Thymus (tissue), 11 donors: ENCODE measurements at regions not wholly inside any gene's neighbourhood (a gene's known extent, or its start where the extent isn't known, plus 50 kb on each side); places are given as distances from the start of the nearest gene placed in this dataset.

Experiments
- DNase-seq, 9 donors: peaks; one replicate each; pipeline ENCODE4 v3.0.0-alpha.2; 2013; ENCODE audit warnings: low spot score in 9 of 9, low read depth in 6 of 9, missing footprints in 1 of 9
- H3K27ac ChIP-seq, 2 donors: one replicate each; pipeline ENCODE4 v1.5.1; 2013; ENCODE audit warnings: control low read depth in 1 of 2, low read depth in 1 of 2, low read length in 1 of 2, mild to moderate bottlenecking in 1 of 2, moderate library complexity in 1 of 2
- H3K27me3 ChIP-seq, 2 donors: one replicate each; pipeline ENCODE4 v1.5.1; 2013; ENCODE audit warnings: low read length in 1 of 2; ENCODE audit not compliant: control insufficient read depth in 2 of 2, insufficient read depth in 1 of 2
- H3K36me3 ChIP-seq, 2 donors: one replicate each; pipeline ENCODE4 v1.5.1; 2013; ENCODE audit warnings: low read length in 1 of 2, mild to moderate bottlenecking in 1 of 2, moderate library complexity in 1 of 2; ENCODE audit not compliant: control insufficient read depth in 2 of 2, insufficient read depth in 2 of 2
- H3K4me1 ChIP-seq, 2 donors: one replicate each; pipeline ENCODE4 v1.5.1; 2013; ENCODE audit warnings: low read length in 2 of 2; ENCODE audit not compliant: control insufficient read depth in 2 of 2, insufficient read depth in 2 of 2
- H3K4me3 ChIP-seq, 2 donors: one replicate each; pipeline ENCODE4 v1.5.1; 2013; ENCODE audit warnings: low read length in 2 of 2, control low read depth in 1 of 2, mild to moderate bottlenecking in 1 of 2
- H3K9me3 ChIP-seq, 2 donors: one replicate each; pipeline ENCODE4 v1.5.1; 2013; ENCODE audit warnings: low read length in 1 of 2, mild to moderate bottlenecking in 1 of 2; ENCODE audit not compliant: control insufficient read depth in 2 of 2, insufficient read depth in 1 of 2
- WGBS: extraction: QIAGEN DNeasy Blood & Tissue Kit; methylation state at CpG from one replicate; pipeline ENCODE4 v1.1.7; 2013; 5-methylcytosine and 5-hydroxymethylcytosine counted together
- donor health status: healthy.

GRCh38 chr5:125541085-125541484, 794.6 kb upstream of the ZNF608 start:
- Histone ChIP-seq H3K36me3 (no peaks in the 10 kb centered on the region), H3K9me3 (peaks cover 0 to 3% of the 10 kb centered on the region in 2 donors), H3K27me3 (no peaks in the 10 kb centered on the region), H3K4me1 (no peaks in the 10 kb centered on the region), H3K27ac (no peak overlapping the region), H3K4me3 (no peak overlapping the region)
- no peak for DNase-seq
- WGBS = 92% methylated on average over 2 of the region's 2 CpGs

DNA sequence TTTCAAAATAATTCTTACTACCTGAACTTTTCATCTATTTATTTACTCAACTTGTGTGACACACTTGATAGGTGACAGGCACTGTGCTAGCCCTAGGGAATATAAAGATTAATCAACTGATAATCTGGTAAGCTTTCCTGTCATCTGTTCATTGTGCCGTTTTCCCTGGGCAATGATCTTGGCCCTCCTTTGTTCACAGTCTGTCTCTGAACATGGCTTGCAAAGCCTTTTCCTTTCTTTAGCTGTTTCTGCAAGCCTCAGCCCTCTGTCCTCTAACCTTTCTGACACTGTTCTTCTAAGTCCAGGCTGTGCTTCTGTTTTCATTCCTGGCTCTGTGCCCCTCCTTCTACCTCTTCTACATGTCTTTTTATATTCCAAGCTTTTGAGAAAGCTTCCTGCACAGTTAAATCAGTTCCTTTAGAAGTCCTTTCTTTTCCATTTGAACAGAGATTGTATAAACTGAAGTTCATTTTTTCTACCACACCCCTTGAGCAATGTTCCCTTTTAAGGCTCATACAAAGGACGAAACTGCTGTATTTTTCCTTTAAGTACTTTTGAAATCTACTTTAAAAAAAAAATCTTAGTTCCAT, 803.0 kb upstream of the ZNF608 start:
- Histone ChIP-seq H3K36me3 (no peaks in the 10 kb centered on the region), H3K27ac (no peak overlapping the region), H3K27me3 (no peaks in the 10 kb centered on the region), H3K4me1 (no peaks in the 10 kb centered on the region), H3K9me3 (no peaks in the 10 kb centered on the region), H3K4me3 (no peak overlapping the region)
- no peak for DNase-seq
- WGBS = 61% methylated on average over 2 of the region's 2 CpGs

DNA sequence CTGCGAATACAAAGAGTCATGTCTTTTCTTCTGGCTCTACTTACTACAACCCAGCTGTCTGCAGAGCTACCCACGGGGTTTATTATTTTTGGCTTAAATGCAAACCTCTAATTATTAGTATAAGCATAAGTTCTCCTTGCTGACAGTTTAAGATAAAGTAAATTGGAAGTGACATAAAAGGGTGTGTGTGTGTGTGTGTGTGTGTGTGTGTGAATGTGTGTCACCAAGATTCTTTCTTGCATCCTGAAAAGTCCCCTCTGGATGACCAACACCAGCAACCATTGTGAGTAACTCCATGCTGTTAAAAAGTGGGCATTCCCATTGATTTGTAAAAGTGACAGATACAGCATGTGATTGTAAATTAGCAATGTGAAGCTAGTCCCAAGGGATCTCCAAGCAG, 803.8 kb upstream of the ZNF608 start:
- H3K36me3 ChIP-seq = no peaks in the 10 kb centered on the region
- no peaks in the 10 kb centered on the region for H3K9me3 ChIP-seq
- DNase-seq = no peak
- no peak overlapping the region for H3K4me3 ChIP-seq
- no peaks in the 10 kb centered on the region for H3K4me1 ChIP-seq
- whole genome bisulfite sequencing = 41% methylated on average over 2 of the region's 2 CpGs
- H3K27me3 ChIP-seq = no peaks in the 10 kb centered on the region
- H3K27ac ChIP-seq = no peak overlapping the region

GRCh38 chr5:125551246-125551645, 804.8 kb upstream of the ZNF608 start:
- H3K4me1 ChIP-seq = no peaks in the 10 kb centered on the region
- no peak overlapping the region for H3K4me3 ChIP-seq
- DNase-seq = no peak
- H3K9me3 ChIP-seq = no peaks in the 10 kb centered on the region
- H3K36me3 ChIP-seq = no peaks in the 10 kb centered on the region
- H3K27ac ChIP-seq = no peak overlapping the region
- no peaks in the 10 kb centered on the region for H3K27me3 ChIP-seq

DNA sequence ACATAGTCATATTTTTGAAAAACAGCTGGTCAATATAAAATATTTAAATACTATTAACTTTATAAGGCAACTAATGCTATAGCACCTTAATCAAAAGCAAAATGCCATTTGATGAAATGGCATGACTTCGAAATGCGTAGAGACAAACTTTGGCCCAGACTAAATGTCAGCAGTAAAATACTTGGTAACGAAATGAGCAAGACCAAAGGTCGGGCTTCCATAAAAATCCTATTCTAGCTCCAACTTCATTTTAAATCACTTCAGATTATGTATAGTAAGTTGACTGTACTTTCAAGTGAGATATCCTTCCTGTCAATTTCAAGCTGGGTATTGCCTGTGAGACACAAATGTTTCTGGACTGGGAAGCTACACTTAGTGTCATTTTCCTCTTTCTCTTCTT, 805.4 kb upstream of the ZNF608 start:
- H3K4me3 ChIP-seq = no peak overlapping the region
- no peak overlapping the region for H3K27ac ChIP-seq
- H3K9me3 ChIP-seq = no peaks in the 10 kb centered on the region
- WGBS = 97% methylated on average over 4 of the region's 4 CpGs
- H3K27me3 ChIP-seq = no peaks in the 10 kb centered on the region
- DNase-seq = no peak
- no peaks in the 10 kb centered on the region for H3K4me1 ChIP-seq
- H3K36me3 ChIP-seq = no peaks in the 10 kb centered on the region

- no peaks in the 10 kb centered on the region for H3K9me3 ChIP-seq
- WGBS = 92% methylated on average over 1 of the region's 1 CpG
Observed at GRCh38 chr5:125552486-125552885, 806.0 kb upstream of the ZNF608 start.

DNA sequence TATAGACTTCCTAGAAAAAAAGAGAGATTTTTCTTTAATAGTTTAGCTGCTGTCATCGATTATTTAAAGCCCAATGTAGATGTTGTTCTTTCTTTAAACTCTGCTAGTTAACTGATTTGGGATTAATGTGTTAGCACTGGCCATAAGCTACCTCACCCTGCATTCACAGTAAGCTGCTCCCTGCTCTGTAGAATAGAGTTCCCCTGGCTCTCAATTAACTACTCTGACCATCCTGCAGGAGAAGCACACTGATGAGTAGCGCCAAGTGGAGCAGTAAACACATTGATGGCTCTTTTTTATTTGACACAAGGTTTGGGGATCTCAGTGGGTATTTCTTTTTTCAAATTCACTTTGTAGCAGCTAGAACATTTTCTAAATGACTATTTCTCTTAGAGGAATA, 807.9 kb upstream of the ZNF608 start:
- DNase-seq = no peak
- Histone ChIP-seq H3K9me3 (no peaks in the 10 kb centered on the region), H3K4me3 (no peak overlapping the region), H3K27ac (no peak overlapping the region), H3K36me3 (no peaks in the 10 kb centered on the region), H3K27me3 (no peaks in the 10 kb centered on the region), H3K4me1 (no peaks in the 10 kb centered on the region)
- WGBS = 94% methylated on average over 2 of the region's 2 CpGs

More at GRCh38 chr5:125552486-125552885, 806.0 kb upstream of the ZNF608 start:
- no peaks in the 10 kb centered on the region for H3K4me1 ChIP-seq
- no peak overlapping the region for H3K27ac ChIP-seq
- H3K4me3 ChIP-seq = no peak overlapping the region
- no peak for DNase-seq
- H3K27me3 ChIP-seq = no peaks in the 10 kb centered on the region
- H3K36me3 ChIP-seq = no peaks in the 10 kb centered on the region

DNA sequence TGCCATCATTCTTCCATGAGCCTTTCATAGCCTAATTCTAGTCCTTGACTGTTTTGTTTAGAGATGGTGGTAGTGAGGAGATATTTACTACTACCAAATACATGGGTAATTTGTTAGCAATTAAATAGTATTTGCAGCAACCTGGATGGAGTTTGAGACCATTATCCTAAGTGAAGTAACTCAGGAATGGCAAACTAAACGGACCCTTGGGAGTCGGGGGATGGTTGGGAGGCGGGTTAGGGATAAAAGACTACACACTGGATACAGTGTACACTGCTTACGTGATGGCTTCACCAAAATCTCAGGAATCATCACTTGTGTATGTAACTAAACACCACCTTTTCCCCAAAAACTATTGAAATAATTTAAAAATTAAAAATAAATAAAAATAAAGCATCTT, 809.2 kb upstream of the ZNF608 start:
- no peak for DNase-seq
- no peak overlapping the region for H3K4me3 ChIP-seq
- 96% methylated on average over 4 of the region's 4 CpGs for WGBS
- no peaks in the 10 kb centered on the region for H3K9me3 ChIP-seq
- no peaks in the 10 kb centered on the region for H3K27me3 ChIP-seq
- no peaks in the 10 kb centered on the region for H3K4me1 ChIP-seq
- no peaks in the 10 kb centered on the region for H3K36me3 ChIP-seq
- H3K27ac ChIP-seq = no peak overlapping the region

GRCh38 chr5:125558016-125558415, 811.6 kb upstream of the ZNF608 start:
- Histone ChIP-seq H3K27ac (no peak overlapping the region), H3K9me3 (no peaks in the 10 kb centered on the region), H3K36me3 (no peaks in the 10 kb centered on the region), H3K4me3 (no peak overlapping the region), H3K27me3 (no peaks in the 10 kb centered on the region), H3K4me1 (no peaks in the 10 kb centered on the region)
- no peak for DNase-seq
- 90% methylated on average over 1 of the region's 1 CpG for WGBS

DNA sequence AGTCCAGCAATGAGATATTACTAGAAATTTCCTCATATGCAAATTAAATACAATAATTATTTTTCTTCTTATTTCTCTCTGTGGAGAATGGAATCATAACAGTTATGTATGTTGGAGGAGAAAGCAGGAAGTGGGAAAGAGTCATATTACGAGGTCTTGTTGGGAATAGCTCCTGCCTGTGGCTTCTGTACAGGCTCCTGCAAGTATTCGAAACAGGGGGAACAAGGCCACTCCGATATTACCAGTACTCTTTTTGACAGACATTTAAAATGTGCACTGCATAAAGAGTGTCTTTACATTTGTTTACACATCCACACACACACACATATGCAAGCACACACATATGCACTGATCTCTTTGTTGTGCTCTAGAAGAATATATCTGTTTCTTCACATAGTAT, 812.0 kb upstream of the ZNF608 start:
- WGBS = 89% methylated on average over 3 of the region's 3 CpGs
- H3K9me3 ChIP-seq = no peaks in the 10 kb centered on the region
- H3K27ac ChIP-seq = no peak overlapping the region
- no peaks in the 10 kb centered on the region for H3K4me1 ChIP-seq
- no peak for DNase-seq
- no peaks in the 10 kb centered on the region for H3K27me3 ChIP-seq
- no peak overlapping the region for H3K4me3 ChIP-seq
- no peaks in the 10 kb centered on the region for H3K36me3 ChIP-seq
